Astrocyte of the cerebellum (primary cell): ENCODE measurements at regions not wholly inside any gene's neighbourhood (a gene's known extent, or its start where the extent isn't known, plus 50 kb on each side); places are given as distances from the start of the nearest gene placed in this dataset.
A peak's percentile ranks its signal among the peaks of the same experiment; 100 is the strongest.

Experiments
- DNase-seq: peaks from one replicate; pipeline ENCODE4 v3.0.0-alpha.2; 2011; ENCODE audit warnings: low read depth
- H3K4me3 ChIP-seq: 2 replicates; pipeline ENCODE4 v1.5.1; 2011; ENCODE audit warnings: mild to moderate bottlenecking, low read depth, low read length, moderate library complexity
- in situ Hi-C: cut with HindIII; loops from 2 replicates; pipeline ENCODE4 v1.10.0; 2017; ENCODE audit warnings: low sequenced_read_pairs
- TF ChIP-seq, protein P1 (sequence below): IDR thresholded peaks from 2 replicates; pipeline ENCODE4 v1.5.1; 2012; ENCODE audit warnings: low read length, low read depth, moderate library complexity, mild to moderate bottlenecking; ENCODE audit errors: missing control alignments

DNA sequence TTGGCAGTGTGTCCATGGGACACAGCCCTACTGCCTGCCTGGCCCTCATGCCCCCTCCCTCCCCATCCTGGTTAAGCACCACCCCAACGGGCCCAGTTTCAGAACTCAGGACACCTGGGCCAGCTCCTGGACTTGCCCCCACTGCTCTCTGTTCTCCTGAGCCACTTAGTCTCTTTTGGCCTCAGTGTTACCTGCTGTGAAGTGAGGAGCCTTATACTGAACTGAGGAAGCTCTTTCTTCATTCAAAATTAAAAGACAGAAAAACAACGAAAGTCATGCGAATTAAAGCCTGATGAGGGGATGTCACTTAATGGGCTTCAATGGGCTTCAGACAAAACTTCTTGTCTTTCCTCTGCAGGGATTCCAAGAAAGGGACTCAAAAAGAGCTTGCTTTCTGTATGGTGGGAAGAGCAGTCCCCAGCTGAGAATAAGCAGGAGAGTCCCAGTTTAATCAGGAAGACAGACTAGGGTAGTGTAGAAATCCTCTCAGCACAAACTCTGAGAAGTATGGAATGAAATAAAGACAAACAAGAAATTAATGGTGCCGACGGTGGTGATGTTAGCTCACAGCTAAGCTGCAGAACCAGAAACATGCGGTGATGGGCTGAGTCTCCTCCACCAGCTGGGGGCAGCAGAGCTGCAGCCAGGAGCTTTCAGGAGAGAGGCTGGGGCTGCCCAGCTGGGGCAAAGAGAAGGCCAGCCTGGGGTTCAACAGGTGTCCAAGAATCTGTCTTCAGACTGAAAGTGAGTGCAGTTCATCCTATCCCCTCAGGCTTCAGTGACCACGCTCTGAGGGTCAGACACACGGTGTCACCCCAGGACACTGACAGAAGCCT lies 101.0 kb downstream of the GGTLC2 start:
- in situ Hi-C loops = no loop called here
- no peak overlapping the region for H3K4me3 ChIP-seq
- TF ChIP-seq, protein P1, sequence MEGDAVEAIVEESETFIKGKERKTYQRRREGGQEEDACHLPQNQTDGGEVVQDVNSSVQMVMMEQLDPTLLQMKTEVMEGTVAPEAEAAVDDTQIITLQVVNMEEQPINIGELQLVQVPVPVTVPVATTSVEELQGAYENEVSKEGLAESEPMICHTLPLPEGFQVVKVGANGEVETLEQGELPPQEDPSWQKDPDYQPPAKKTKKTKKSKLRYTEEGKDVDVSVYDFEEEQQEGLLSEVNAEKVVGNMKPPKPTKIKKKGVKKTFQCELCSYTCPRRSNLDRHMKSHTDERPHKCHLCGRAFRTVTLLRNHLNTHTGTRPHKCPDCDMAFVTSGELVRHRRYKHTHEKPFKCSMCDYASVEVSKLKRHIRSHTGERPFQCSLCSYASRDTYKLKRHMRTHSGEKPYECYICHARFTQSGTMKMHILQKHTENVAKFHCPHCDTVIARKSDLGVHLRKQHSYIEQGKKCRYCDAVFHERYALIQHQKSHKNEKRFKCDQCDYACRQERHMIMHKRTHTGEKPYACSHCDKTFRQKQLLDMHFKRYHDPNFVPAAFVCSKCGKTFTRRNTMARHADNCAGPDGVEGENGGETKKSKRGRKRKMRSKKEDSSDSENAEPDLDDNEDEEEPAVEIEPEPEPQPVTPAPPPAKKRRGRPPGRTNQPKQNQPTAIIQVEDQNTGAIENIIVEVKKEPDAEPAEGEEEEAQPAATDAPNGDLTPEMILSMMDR = peak; percentile 65
- no peak for DNase-seq

DNA sequence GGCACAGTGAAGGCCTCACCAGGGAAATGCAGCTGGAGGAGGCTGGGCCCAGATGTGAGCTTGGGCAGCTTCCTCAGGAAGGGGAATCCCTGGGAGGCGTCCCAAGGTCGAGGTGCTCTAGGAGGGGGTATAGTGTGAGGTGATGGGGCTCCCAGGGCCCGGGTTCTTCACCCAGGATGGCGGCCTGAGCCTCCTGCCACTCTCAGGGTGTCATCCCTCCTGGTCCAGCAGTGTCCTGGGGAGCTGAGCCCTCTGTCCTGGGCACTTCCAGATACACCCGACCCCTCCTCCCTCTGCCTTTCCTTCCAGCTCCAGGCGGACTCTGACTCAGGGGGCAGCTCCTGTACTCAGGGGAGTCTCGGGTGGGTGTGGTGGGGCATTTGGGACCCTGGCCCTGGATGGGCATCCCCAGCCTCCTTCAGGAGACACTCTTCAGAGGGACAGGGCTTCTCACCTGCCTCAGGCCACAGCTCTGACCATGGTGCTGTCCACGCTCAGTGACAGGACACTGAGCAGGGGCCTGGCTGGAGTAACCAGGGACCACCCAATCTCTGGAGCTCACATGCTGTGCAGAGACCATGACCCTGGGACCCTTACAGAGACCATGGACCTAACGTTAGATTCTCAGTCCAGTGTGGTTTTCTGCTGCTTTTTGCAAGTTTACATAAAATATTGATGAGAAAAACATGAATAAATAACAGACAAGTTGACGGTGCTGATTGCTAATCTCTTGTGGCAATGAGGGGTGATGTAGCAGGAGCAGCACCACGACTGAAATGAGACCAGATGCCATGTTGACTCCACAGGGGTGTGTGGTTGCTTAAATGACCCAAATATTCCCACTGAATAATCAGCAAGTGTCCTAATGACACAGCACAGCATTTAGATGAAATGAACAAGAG lies 101.9 kb downstream of the GGTLC2 start:
- in situ Hi-C loops = no loop called here
- TF ChIP-seq, protein P1 = no peak
- no peak for DNase-seq
- no peak overlapping the region for H3K4me3 ChIP-seq

DNA sequence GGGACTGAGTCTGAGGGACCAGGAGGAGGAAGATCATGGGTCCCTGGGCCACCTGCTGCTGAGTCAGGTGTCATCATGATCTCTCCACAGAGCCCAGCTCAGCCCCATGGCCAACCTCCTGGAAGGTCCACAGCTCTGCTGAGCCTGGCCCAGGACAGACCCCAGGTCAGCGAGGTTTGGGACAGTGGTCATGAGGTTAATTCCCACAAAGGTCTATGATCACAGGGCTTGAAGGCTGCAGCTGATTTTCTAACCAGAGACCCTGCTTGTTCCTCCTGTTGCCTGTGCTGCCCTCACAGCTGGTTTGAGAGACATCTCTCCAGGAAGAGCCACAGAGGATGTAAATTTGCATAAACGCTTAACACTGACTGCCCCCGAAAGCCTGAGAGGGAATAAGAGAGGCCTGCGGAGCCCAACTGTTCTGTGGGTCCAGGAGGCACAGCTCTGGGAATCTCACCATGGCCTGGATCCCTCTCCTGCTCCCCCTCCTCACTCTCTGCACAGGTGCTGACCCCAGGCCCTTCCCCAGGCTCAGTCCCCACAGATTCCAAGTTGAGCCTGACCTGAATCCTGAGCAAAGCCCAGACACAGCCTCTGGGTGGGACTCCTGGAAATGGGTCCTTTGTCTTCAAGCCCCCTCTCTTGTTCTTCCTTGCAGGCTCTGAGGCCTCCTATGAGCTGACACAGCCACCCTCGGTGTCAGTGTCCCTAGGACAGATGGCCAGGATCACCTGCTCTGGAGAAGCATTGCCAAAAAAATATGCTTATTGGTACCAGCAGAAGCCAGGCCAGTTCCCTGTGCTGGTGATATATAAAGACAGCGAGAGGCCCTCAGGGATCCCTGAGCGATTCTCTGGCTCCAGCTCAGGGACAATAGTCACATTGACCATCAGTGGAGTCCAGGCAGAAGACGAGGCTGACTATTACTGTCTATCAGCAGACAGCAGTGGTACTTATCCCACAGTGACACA lies 102.8 kb downstream of the GGTLC2 start:
- no peak overlapping the region for H3K4me3 ChIP-seq
- no peak for DNase-seq
- in situ Hi-C loops = no loop called here
- TF ChIP-seq, protein P1 = no peak

- H3K4me3 ChIP-seq = no peak overlapping the region
- in situ Hi-C loops = no loop called here
- TF ChIP-seq, protein P1 = peak; percentile 95
- DNase-seq = peak; percentile 9
Measured at GRCh38 chr22:22748297-22748743, 103.9 kb downstream of the GGTLC2 start.

- in situ Hi-C loops = no loop called here
- TF ChIP-seq, protein P1 = no peak
- DNase-seq = no peak
- no peak overlapping the region for H3K4me3 ChIP-seq
Measured at GRCh38 chr22:22748756-22749155, 104.3 kb downstream of the GGTLC2 start.
